ENCODE measurements at regions not wholly inside any gene's neighbourhood (a gene's known extent, or its start where the extent isn't known, plus 50 kb on each side); places are given as distances from the start of the nearest gene placed in this dataset.

DNA sequence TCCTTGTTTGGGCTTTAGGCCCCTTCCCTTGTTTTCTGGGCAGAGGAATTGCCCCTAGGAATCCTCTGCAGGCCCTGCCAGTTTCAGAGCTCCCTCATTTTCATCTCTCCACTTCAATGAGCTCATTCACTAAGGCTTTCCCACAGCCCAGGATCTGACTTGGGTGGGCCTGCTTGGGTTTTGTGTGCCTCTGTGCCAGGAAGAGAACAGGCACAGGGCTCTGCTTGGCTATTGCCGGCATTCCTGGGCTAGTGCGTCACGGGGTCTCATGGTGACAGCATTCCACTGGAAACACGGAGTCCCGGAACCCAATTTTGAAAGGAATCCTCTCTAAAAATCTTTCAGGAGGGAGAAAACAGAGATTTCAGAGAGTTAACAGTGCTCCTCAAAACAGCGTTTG, 150.5 kb downstream of the VCX3A start:
- TF ChIP-seq SMC3 (IDR thresholded peaks at IDR 0.05; ENCODE audit: low read depth, low read length) (no peak), POLR2AphosphoS5 (IDR thresholded peaks at IDR 0.05; ENCODE audit: low read depth, low read length) (no peak), RAD21 (IDR thresholded peaks at IDR 0.05; ENCODE audit: low read length) (no peak), MXI1 (IDR thresholded peaks at IDR 0.05; ENCODE audit: low read depth, low read length) (no peak), GABPA (IDR thresholded peaks at IDR 0.05; ENCODE audit: low read depth) (no peak), SIN3A (IDR thresholded peaks at IDR 0.05; ENCODE audit: borderline replicate concordance, low read depth, low read length) (no peak), TAF1 (IDR thresholded peaks at IDR 0.05; ENCODE audit: borderline replicate concordance, low read depth, low read length) (no peak), YY1 (IDR thresholded peaks at IDR 0.05; ENCODE audit: low read depth) (no peak), EZH2phosphoT487 (IDR thresholded peaks at IDR 0.05; ENCODE audit: borderline replicate concordance, low read depth) (no peak), ELF1 (IDR thresholded peaks at IDR 0.05) (no peak)
- TF ChIP-seq, protein P1, sequence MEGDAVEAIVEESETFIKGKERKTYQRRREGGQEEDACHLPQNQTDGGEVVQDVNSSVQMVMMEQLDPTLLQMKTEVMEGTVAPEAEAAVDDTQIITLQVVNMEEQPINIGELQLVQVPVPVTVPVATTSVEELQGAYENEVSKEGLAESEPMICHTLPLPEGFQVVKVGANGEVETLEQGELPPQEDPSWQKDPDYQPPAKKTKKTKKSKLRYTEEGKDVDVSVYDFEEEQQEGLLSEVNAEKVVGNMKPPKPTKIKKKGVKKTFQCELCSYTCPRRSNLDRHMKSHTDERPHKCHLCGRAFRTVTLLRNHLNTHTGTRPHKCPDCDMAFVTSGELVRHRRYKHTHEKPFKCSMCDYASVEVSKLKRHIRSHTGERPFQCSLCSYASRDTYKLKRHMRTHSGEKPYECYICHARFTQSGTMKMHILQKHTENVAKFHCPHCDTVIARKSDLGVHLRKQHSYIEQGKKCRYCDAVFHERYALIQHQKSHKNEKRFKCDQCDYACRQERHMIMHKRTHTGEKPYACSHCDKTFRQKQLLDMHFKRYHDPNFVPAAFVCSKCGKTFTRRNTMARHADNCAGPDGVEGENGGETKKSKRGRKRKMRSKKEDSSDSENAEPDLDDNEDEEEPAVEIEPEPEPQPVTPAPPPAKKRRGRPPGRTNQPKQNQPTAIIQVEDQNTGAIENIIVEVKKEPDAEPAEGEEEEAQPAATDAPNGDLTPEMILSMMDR (IDR thresholded peaks at IDR 0.05) = no peak
- TF ChIP-seq, protein P2, sequence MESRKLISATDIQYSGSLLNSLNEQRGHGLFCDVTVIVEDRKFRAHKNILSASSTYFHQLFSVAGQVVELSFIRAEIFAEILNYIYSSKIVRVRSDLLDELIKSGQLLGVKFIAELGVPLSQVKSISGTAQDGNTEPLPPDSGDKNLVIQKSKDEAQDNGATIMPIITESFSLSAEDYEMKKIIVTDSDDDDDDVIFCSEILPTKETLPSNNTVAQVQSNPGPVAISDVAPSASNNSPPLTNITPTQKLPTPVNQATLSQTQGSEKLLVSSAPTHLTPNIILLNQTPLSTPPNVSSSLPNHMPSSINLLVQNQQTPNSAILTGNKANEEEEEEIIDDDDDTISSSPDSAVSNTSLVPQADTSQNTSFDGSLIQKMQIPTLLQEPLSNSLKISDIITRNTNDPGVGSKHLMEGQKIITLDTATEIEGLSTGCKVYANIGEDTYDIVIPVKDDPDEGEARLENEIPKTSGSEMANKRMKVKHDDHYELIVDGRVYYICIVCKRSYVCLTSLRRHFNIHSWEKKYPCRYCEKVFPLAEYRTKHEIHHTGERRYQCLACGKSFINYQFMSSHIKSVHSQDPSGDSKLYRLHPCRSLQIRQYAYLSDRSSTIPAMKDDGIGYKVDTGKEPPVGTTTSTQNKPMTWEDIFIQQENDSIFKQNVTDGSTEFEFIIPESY (IDR thresholded peaks at IDR 0.05; ENCODE audit: borderline replicate concordance, low read depth) = no peak
- TF ChIP-seq, protein P3, sequence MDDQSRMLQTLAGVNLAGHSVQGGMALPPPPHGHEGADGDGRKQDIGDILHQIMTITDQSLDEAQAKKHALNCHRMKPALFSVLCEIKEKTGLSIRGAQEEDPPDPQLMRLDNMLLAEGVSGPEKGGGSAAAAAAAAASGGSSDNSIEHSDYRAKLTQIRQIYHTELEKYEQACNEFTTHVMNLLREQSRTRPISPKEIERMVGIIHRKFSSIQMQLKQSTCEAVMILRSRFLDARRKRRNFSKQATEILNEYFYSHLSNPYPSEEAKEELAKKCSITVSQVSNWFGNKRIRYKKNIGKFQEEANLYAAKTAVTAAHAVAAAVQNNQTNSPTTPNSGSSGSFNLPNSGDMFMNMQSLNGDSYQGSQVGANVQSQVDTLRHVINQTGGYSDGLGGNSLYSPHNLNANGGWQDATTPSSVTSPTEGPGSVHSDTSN (IDR thresholded peaks at IDR 0.05) = no peak
